Hippocampal formation (tissue), 2 donors: ENCODE measurements at regions not wholly inside any gene's neighbourhood (a gene's known extent, or its start where the extent isn't known, plus 50 kb on each side); places are given as distances from the start of the nearest gene placed in this dataset.
"Not testable (repeated sequence)": the region's sequence is repeated elsewhere in the genome, so short reads cannot be mapped to it uniquely, and the experiment has no call there.

Source experiments
- DNase-seq, 2 donors: peaks; one replicate each; lab custom pipeline; 2025; lab: John Stamatoyannopoulos, UW

DNA sequence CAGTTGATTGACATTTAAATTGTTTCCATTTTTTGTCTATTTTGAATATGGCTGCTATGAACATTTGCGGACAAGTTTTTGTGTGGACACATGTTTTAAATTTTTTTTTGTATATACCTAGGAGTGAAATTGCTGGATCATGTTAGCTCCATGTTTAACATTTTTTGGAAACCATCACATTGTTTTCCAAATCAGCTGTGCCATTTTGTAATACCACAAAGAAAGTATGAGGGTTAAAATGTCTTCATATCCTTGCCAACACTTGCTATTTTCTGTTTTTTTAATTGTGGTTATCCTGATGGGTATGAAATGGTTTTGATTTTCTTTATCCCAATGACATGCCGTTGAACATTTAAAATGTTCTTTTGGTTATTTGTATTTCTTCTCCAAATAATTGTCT, 52.1 kb downstream of the CARTPT start:
- no peak for DNase-seq

- peak; percentile 4 to 47 for DNase-seq
Observed at GRCh38 chr5:71778678-71779276, 59.7 kb downstream of the CARTPT start.

- DNase-seq = no peak
Observed at GRCh38 chr5:71780597-71780996, 61.5 kb downstream of the CARTPT start.

- DNase-seq = no peak
Observed at GRCh38 chr5:71782393-71782770, 63.3 kb downstream of the CARTPT start.

GRCh38 chr5:71782771-71783770, 64.0 kb downstream of the CARTPT start:
- DNase-seq = peak; percentile 72 to 75

DNA sequence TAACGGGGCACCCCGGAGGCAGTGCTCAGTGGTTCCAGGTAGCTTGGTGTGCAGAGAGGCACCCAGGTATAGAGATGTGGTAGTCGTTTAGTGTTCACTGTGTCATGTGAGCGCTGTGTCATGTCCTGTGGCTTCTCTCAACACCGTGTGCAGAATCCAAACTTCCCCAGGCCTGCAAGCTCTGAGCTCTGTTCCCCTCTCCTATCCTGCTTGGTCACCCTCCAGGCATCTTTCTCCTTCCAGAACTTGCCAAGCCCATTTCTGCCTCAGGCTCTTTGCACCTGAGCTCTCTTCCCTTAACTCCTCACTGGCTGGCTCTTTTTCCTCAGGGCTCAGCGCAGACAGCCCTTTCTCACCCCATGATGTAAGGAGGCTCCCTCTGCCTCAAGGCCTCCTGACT, 64.8 kb downstream of the CARTPT start:
- DNase-seq = no peak

DNA sequence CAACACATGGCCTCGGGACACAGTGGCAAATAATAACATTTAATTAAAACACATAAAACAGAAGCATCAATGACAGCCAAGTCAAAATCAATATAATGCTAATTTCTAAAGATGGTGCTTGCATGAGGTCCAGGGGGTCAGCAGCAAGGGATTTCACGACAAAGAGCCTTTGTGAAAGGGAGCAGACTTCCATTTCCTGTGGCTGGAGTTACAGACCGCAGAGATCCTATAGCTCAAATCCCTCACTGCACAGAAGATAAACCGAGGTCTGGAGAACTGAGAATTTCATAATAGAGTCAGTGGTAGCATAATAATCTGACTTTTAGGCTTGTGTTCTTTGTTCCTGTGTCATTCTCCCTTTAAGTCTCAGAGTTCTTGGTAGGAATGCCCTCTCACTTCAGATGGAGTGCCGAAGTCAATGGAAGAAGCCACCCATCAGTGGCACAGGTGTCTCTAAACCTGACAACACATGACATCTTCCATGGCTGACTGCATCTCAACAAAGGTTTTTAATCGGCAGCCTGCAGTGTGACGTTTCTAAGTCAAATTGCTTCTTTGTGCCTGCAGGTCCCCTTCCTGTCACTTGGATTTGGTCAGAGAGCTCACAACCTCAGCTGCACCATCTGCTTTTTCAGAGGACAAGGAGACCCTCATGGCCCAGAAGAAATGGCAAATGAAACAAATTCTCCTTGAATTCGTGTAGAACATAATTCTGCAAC, 67.4 kb downstream of the CARTPT start:
- DNase-seq = no peak

- no peak for DNase-seq
Observed at GRCh38 chr5:71788794-71789193, 69.7 kb downstream of the CARTPT start.

GRCh38 chr5:71789746-71790145, 70.7 kb downstream of the CARTPT start:
- no peak for DNase-seq

DNA sequence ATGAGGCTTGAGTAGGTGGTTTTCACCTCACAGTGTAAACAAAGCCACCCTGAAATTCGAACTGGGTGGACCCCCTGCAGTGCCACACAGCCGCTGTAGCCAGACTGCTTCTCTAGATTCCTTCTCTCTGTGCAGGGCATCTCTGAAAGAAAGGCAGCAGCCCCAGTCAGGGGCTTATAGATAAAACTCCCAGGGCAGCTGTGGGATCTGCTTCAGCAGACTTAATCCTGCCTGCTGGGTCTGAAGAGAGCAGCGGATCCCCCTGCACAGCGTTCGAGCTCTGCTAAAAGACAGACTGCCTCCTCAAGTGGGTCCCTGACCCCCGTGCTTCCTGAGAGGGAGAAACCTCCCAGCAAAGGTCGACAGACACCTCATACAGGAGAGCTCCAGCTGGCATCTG, 71.4 kb downstream of the CARTPT start:
- no peak for DNase-seq

DNA sequence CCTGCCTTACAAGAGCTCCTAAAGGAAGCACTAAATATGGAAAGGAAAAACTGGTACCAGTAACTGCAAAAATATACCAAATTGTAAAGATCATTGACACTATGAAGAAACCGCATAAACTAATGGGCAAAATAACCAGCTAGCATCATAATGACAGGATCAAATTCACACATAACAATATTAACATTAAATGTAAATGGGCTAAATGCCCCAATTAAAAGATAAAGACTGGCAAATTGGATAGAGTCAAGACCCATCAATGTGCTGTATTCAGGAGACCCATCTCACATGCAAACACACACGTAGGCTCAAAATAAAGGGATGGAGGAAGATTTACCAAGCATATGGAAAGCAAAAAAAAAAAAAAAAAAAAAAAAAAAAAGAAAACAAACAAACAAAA, 73.0 kb downstream of the CARTPT start:
- not testable (repeated sequence) for DNase-seq

DNA sequence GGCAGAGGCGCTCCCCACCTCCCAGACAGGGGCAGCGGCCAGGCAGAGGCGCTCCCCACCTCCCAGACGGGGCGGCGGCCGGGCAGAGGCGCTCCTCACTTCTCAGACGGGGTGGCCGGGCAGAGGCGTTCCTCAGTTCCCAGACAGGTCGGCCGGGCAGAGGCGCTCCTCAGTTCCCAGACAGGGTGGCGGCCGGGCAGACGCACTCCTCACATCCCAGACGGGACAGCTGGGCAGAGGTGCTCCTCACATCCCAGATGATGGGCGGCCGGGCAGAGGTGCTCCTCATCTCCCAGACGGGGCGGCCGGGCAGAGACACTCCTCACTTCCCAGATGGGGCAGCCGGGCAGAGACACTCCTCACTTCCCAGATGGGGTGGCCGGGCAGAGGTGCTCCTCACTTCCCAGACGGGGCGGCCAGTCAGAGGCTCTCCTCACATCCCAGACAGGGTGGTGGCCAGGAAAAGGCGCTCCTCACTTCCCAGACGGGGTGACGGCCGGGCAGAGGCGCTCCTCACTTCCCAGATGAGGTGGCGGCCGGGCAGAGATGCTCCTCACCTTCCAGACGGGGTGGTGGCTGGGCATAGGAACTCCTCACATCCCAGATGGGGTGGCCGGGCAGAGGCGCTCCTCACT, 75.1 kb downstream of the CARTPT start:
- no peak for DNase-seq

GRCh38 chr5:71802673-71803072, 83.6 kb downstream of the CARTPT start:
- DNase-seq = no peak

DNA sequence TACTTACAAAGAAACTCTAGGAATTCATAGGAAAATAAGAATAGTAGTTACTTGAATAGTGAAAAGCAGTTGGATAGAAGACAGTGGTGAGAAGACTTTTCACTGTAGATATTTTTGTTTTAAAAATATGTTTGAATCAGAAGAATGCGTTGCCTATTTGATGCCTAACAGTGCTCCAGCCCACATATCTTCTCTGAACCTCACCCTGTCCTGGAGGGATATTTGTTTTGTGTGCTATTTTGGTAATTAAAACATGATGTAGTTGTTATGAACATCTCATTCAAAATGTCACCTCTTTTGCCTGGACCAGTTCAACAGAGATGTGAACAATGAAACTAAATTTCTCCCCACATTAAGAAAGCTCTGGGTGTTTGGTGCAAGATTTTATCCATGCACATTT, 87.6 kb downstream of the CARTPT start:
- no peak for DNase-seq

DNA sequence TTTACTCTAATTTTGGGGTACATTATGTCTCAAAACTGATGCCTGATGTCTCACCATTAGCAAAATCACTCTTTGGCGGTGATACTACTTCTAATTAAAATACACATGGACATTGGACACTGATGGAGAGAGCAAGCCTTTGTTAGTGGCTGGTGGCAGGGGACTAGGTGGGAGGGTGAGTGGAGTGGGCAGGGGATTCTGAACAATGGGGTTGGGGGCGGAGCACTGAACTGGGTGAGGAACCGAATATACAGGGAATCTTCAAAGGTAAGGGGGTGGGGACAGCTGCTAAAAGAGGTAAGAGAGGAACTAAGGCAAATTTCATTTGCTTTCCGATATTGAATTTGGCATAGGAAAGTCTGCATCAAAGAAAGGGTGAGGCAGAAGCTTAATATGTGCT, 88.8 kb downstream of the CARTPT start:
- no peak for DNase-seq

- no peak for DNase-seq
Observed at GRCh38 chr5:71809446-71809845, 90.4 kb downstream of the CARTPT start.

- no peak for DNase-seq
Observed at GRCh38 chr5:71810023-71810422, 90.9 kb downstream of the CARTPT start.

- no peak for DNase-seq
Observed at GRCh38 chr5:71810471-71811195, 91.6 kb downstream of the CARTPT start.

DNA sequence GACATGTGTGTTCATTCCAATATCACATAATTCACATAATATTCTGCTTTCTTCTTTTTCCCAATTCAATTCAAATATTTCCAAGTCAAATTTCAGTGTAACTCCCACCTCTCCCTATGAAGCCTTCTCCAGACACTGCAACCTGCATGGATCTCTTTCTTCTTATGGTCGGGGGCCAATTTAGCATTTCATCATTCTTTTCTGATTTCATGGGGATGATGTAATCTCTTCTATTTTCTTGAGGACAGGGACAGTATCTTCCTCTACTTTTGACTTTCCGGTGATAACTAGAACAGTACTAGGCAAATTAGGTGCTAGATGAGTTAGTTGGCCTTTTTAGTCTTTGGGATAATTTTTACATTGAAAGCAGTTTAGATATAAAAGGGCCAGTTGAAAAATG, 92.7 kb downstream of the CARTPT start:
- no peak for DNase-seq

- no peak for DNase-seq
Observed at GRCh38 chr5:71816307-71816706, 97.2 kb downstream of the CARTPT start.

- DNase-seq = no peak
Observed at GRCh38 chr5:71817891-71818290, 98.8 kb downstream of the CARTPT start.

DNA sequence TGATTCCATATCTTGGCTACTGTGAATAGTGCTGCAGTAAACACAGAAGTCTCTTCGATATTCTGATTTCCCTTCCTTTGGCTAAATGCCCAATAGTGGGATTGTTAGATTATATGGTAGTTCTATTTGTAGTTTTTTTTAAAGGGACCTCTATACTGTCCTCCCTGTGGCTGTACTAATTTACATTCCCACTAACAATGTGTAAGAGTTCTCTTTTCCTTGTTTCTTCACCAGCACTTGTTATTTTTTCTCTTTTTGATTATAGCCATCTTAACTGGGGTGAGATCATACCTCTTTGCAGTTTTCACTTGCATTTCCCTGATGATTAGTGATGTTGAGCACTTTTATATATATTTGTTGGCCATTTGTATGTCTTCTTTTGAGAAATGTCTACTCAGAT, 102.0 kb downstream of the CARTPT start:
- DNase-seq = no peak
